Cardiac muscle cell (in vitro differentiated cells and primary cell): ENCODE measurements at regions not wholly inside any gene's neighbourhood (a gene's known extent, or its start where the extent isn't known, plus 50 kb on each side); places are given as distances from the start of the nearest gene placed in this dataset.
"Not testable (repeated sequence)": the region's sequence is repeated elsewhere in the genome, so short reads cannot be mapped to it uniquely, and the experiment has no call there.

Source experiments
- DNase-seq, 2 donors: peaks; one replicate each; pipeline versions ENCODE4 v3.0.0 to v3.0.0-alpha.2; 2010 to 2017; ENCODE audit warnings: low read depth in 1 of 2, low spot score in 1 of 2
- H3K27ac ChIP-seq: fragments of 200-600 bp; sonication (generic); 2 replicates; pipeline ENCODE4 v1.5.1; 2016
- H3K27me3 ChIP-seq: fragments of 200-600 bp; sonication (generic); 2 replicates; pipeline ENCODE4 v1.6.0; 2016; ENCODE audit warnings: control low read depth
- H3K36me3 ChIP-seq: fragments of 200-600 bp; sonication (generic); 2 replicates; pipeline ENCODE4 v1.5.1; 2016; ENCODE audit warnings: control low read depth
- H3K4me1 ChIP-seq: fragments of 200-600 bp; sonication (generic); 2 replicates; pipeline ENCODE4 v1.8.1; 2017; ENCODE audit warnings: low read depth, mild to moderate bottlenecking, mixed run types
- H3K4me3 ChIP-seq: fragments of 200-600 bp; sonication (generic); 2 replicates; pipeline ENCODE4 v1.5.1; 2016; ENCODE audit warnings: mild to moderate bottlenecking
- H3K9me3 ChIP-seq: fragments of 200-600 bp; sonication (generic); 2 replicates; pipeline ENCODE4 v1.5.1; 2017; ENCODE audit warnings: low read depth, mild to moderate bottlenecking, control low read depth
- TF ChIP-seq, protein P1 (sequence below): IDR thresholded peaks from 2 replicates; pipeline ENCODE4 v1.5.1; 2012; ENCODE audit warnings: low read depth, mild to moderate bottlenecking, low read length

- DNase-seq, result no peak
- Histone ChIP-seq H3K4me1 (no peaks in the 10 kb centered on the region), H3K4me3 (no peak overlapping the region), H3K9me3 (no peaks in the 10 kb centered on the region), H3K27ac (no peak overlapping the region), H3K27me3 (no peaks in the 10 kb centered on the region), H3K36me3 (no peaks in the 10 kb centered on the region)
- TF ChIP-seq, protein P1, sequence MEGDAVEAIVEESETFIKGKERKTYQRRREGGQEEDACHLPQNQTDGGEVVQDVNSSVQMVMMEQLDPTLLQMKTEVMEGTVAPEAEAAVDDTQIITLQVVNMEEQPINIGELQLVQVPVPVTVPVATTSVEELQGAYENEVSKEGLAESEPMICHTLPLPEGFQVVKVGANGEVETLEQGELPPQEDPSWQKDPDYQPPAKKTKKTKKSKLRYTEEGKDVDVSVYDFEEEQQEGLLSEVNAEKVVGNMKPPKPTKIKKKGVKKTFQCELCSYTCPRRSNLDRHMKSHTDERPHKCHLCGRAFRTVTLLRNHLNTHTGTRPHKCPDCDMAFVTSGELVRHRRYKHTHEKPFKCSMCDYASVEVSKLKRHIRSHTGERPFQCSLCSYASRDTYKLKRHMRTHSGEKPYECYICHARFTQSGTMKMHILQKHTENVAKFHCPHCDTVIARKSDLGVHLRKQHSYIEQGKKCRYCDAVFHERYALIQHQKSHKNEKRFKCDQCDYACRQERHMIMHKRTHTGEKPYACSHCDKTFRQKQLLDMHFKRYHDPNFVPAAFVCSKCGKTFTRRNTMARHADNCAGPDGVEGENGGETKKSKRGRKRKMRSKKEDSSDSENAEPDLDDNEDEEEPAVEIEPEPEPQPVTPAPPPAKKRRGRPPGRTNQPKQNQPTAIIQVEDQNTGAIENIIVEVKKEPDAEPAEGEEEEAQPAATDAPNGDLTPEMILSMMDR, result no peak
Measured at GRCh38 chr6:85285114-85285513, 164.8 kb upstream of the NT5E start.

DNA sequence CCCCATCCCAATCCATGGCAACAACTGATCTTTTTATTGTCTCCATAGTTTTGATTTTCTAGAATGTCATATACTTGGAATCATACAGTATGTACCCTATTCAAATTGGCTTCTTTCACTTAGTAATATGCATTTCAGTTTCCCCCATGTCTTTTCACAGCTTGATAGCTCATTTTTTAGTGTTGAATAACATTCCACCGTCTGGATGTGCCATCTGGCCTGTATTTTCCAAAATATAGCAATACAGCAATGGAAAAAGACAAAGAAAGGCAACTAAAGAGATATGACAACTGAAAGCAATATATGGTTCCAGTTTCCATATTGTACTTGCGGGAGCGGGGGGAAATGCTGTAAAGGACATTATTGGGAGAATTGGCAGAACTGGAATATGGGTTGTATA lies 166.4 kb upstream of the NT5E start:
- Histone ChIP-seq H3K4me1 (peaks cover 4% of the 10 kb centered on the region), H3K9me3 (no peaks in the 10 kb centered on the region), H3K36me3 (no peaks in the 10 kb centered on the region), H3K27ac (no peak overlapping the region), H3K4me3 (no peak overlapping the region), H3K27me3 (no peaks in the 10 kb centered on the region)
- TF ChIP-seq, protein P1, result no peak
- no peak for DNase-seq

DNA sequence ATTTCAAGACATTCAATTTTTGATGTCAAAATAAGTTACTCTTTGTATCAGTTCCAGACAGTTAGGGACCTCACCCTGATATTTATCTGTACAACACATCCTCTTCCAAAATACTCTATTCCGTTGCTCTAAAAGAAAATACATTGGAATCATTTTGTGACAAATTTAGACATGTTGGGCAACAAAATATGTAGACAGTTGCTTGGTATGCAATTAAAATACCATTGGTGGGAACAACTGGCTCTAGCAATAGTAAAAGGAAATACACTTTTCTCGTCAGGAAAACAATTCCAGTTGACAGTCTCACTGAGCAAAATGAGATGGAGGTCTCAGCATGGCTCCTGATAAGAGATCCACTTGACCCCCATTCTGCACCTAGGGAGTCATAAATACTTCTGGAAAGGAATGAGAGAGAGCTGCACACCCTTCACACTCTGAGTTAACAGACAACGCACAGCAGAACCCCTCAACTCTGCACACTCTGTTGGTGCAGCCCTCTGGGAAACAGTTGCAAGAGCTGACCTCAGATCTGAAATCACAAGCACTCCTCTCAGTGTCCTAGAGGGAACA lies 171.3 kb upstream of the NT5E start:
- no peaks in the 10 kb centered on the region for H3K36me3 ChIP-seq
- peak in 1 of 2 donors; percentile 53 for DNase-seq
- TF ChIP-seq, protein P1, result no peak
- H3K9me3 ChIP-seq, result peaks cover 4% of the 10 kb centered on the region
- peaks cover 4% of the 10 kb centered on the region for H3K4me1 ChIP-seq
- H3K27ac ChIP-seq, result peak overlapping the region; percentile 28
- H3K27me3 ChIP-seq, result no peaks in the 10 kb centered on the region
- H3K4me3 ChIP-seq, result no peak overlapping the region

DNA sequence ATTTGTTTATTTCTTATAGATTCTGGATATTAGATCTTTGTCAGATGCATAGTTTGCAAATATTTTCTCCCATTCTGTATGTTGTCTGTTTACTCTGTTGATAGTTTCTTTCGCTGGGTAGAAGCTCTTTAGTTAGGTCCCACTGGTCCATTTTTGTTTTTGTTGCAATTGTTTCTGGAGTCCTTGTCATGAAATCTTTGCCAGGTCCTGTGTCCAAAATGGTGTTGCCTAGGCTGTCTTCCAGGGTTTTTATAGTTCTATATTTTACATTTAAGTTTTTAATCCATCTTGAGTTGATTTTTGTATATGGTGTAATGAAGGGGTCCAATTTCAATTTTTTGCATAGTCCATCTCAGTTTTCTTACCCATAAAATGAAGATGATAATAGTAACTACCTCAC lies 173.9 kb upstream of the NT5E start:
- not testable (repeated sequence) for H3K9me3 ChIP-seq, H3K4me1 ChIP-seq, H3K36me3 ChIP-seq, H3K4me3 ChIP-seq, DNase-seq, H3K27ac ChIP-seq, H3K27me3 ChIP-seq

GRCh38 chr6:85275338-85275985 lies 174.4 kb upstream of the NT5E start:
- TF ChIP-seq, protein P1, result no peak
- no peak for DNase-seq
- Histone ChIP-seq H3K36me3 (no peaks in the 10 kb centered on the region), H3K4me1 (peaks cover 4% of the 10 kb centered on the region), H3K27me3 (no peaks in the 10 kb centered on the region), H3K4me3 (no peak overlapping the region), H3K27ac (no peak overlapping the region), H3K9me3 (peaks cover 4% of the 10 kb centered on the region)

DNA sequence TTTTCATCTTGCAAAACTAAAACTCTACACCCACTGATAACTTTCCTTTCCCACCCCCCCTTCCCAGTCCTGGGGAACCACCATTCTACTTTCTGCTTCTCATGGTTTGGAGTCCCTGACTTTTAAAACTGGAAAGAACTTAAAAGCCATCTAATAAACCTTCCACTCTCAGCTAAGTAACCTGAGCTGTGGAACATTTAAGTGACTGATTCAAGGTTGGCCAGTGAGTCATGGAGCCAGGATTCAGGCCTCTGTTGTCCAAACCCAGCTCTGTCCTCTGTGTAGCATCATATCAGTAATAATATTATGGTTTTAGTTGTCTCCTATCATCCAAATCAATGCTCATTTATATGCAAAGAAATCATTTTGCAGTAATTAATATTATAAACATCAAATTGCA lies 176.0 kb upstream of the NT5E start:
- H3K9me3 ChIP-seq, result peaks cover 4% of the 10 kb centered on the region
- no peak overlapping the region for H3K4me3 ChIP-seq
- H3K27ac ChIP-seq, result no peak overlapping the region
- no peak for DNase-seq
- H3K36me3 ChIP-seq, result no peaks in the 10 kb centered on the region
- TF ChIP-seq, protein P1, result no peak
- H3K27me3 ChIP-seq, result no peaks in the 10 kb centered on the region
- H3K4me1 ChIP-seq, result peaks cover 2% of the 10 kb centered on the region
